Astrocyte of the cerebellum (primary cell): ENCODE measurements at regions not wholly inside any gene's neighbourhood (a gene's known extent, or its start where the extent isn't known, plus 50 kb on each side); places are given as distances from the start of the nearest gene placed in this dataset.

Experiments used
- DNase-seq: peaks from one replicate; pipeline ENCODE4 v3.0.0-alpha.2; 2011; ENCODE audit warnings: low read depth
- H3K4me3 ChIP-seq: 2 replicates; pipeline ENCODE4 v1.5.1; 2011; ENCODE audit warnings: mild to moderate bottlenecking, low read depth, low read length, moderate library complexity
- CTCF ChIP-seq: IDR thresholded peaks from 2 replicates; pipeline ENCODE4 v1.5.1; 2012; ENCODE audit warnings: low read length, low read depth, moderate library complexity, mild to moderate bottlenecking; ENCODE audit errors: missing control alignments
- in situ Hi-C: cut with HindIII; loops from 2 replicates; pipeline ENCODE4 v1.10.0; 2017; ENCODE audit warnings: low sequenced_read_pairs

GRCh38 chr9:86893811-86894490, 53.4 kb downstream of the GAS1 start:
- in situ Hi-C loops, result no loop called here
- TF ChIP-seq CTCF, result no peak
- no peak for DNase-seq
- no peak overlapping the region for H3K4me3 ChIP-seq

GRCh38 chr9:86892576-86892975, 54.7 kb downstream of the GAS1 start:
- in situ Hi-C loops, result no loop called here
- H3K4me3 ChIP-seq, result no peak overlapping the region
- no peak for TF ChIP-seq CTCF
- DNase-seq, result no peak

DNA sequence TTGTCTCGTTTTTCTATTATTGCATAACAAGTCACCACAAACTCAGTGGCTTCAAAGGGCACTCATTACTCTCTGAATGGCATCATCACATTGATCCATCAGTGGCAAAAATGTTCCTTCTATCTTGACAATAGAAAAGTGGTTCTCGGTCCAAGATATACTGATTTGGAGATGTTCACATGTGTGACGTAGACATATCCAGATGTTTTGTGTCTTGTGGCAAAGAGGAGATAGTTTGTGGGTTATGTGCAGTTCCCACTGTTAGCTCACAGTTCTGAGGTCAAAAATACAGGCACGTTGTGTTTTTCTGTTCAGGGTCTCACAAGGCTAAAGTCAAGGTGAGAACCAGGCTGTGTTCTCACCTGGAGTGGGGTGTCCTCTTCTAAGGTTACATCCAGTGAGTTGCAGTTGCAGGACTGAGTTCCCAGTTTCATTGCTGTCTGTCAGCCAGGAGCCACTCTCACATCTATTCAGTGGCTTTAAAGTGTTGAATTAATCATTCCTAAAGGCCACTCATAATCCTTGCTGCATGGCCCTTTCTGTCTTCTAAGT, 55.3 kb downstream of the GAS1 start:
- DNase-seq, result no peak
- no peak overlapping the region for H3K4me3 ChIP-seq
- in situ Hi-C loops, result no loop called here
- TF ChIP-seq CTCF, result no peak

GRCh38 chr9:86891091-86891490, 56.2 kb downstream of the GAS1 start:
- DNase-seq, result no peak
- no peak for TF ChIP-seq CTCF
- in situ Hi-C loops, result no loop called here
- H3K4me3 ChIP-seq, result no peak overlapping the region

DNA sequence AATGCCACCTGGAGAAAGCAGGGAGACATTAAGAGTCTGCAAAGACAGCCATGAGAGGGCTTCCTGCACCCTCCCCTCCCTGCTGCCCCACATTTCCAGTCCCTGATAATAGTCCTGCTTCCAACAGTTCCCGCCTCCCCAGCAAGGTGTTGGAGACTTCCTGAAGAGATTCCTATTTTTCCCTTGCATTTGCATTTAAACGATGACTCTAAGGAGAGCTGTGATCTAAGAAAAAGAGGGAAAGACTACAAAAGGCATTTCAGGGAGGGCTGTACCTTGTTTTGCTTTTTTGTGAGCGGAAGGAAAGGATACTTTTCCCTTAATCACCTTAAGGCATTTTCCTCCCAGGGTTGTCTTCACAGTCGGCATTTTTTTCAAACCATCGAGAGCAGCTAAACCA, 62.1 kb downstream of the GAS1 start:
- in situ Hi-C loops, result no loop called here
- DNase-seq, result no peak
- H3K4me3 ChIP-seq, result no peak overlapping the region
- TF ChIP-seq CTCF, result no peak

GRCh38 chr9:86876621-86877196, 70.6 kb downstream of the GAS1 start:
- in situ Hi-C loops, result no loop called here
- no peak overlapping the region for H3K4me3 ChIP-seq
- TF ChIP-seq CTCF, result no peak
- DNase-seq, result no peak
